Inflammatory macrophage (primary cell): ENCODE measurements at regions not wholly inside any gene's neighbourhood (a gene's known extent, or its start where the extent isn't known, plus 50 kb on each side); places are given as distances from the start of the nearest gene placed in this dataset.
"Not testable (repeated sequence)": the region's sequence is repeated elsewhere in the genome, so short reads cannot be mapped to it uniquely, and the experiment has no call there.

Experiments
- DNase-seq, 2 donors: peaks; one replicate each; pipeline ENCODE4 v3.0.0-alpha.2; 2020 to 2022

- no peak for DNase-seq
Observed at GRCh38 chr3:144762091-144762490, 790.5 kb downstream of the DIPK2A start.

DNA sequence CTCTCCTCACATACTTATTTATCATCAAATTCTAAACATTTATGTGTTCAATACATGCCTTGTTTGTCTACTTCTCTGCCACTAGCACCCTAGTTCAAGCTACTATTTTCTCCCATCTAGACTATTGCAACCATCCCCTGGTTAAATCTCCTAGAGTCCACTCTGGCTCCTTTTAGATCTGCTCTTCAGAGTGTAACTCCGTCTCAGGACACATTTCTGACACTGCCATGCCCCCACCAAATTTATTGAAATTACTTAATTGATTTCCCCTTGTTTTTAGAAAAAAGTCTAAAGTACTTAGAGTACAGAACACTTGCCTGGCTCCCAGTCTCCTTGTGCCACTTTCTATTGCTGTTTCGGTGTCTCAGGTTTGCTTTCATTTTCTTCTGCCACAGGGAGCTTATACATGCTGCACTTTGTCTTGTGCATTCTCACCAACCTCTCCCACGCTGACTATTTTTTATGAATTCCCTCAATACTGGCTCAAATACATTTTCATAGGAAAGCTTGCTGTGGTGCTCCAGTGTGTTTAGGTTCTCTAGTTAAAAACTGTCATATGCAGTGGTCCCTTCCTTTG, 792.3 kb downstream of the DIPK2A start:
- DNase-seq, result no peak

DNA sequence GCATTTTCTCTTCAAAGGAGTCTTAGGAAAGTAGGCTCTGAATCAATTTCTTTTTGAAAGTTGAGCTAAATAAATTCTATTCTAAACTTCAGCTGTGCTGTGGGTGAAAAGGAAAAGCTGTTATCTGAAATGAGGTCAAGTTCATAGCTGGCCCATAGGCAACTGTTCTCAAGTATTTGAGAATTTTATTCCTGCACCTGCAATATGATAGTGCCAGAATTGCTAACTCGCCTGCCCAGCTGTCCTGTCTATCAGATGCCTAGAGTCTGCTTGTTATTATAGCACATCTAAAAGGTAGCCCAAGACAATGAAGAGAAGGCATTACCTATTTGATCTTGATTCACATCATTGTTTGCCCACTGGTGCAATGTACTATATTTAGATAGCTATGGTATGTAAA, 798.7 kb downstream of the DIPK2A start:
- no peak for DNase-seq

- peak; percentile 38 for DNase-seq
Observed at GRCh38 chr3:144770915-144771351, 799.3 kb downstream of the DIPK2A start.

DNA sequence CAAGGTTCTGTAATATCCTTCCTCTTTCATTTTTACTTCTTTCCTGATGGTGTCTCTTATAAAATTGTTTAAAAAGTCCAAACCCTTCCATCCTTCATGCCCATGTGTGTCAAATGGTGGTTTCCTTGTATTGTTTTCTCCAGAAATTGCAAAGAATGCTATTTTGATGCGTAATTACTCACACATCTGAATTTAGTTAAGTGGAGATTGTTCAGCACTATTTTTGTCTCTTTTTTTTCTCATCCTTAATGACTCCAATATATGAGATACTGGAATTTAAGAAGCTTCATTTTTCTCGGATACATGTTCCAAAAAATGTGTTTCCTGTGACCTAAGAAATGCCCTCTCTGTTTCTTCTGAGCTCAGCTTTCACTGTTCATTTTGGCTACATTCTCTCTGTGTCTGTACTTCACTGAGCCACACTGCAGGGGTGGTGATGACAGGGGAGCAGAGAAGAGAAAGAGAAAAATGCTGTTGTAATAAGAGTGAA, 799.8 kb downstream of the DIPK2A start:
- no peak for DNase-seq

GRCh38 chr3:144772372-144772771, 800.7 kb downstream of the DIPK2A start:
- DNase-seq, result no peak

DNA sequence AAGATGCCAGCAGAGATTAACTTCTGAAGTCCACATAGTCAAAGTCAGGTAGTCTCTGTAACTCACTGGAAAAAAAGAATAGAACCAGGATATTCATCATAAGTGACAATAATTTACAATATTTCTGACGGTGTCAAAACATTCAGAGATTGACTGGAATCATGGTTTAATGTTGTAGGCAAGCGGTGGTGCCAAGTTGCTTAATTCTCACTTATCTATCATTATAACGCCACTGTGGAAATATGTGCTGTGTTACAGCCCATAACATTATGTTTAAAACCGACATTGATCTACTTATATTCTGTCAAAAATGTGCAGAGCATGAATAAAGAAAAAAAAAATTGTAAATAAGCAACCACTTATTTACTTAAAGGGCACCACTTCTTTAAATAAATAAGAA, 801.7 kb downstream of the DIPK2A start:
- DNase-seq, result no peak

GRCh38 chr3:144774897-144775296, 803.3 kb downstream of the DIPK2A start:
- DNase-seq, result peak in 1 of 2 donors; percentile 6

GRCh38 chr3:144775551-144775950, 803.9 kb downstream of the DIPK2A start:
- DNase-seq, result no peak

GRCh38 chr3:144777906-144778305, 806.3 kb downstream of the DIPK2A start:
- no peak for DNase-seq

DNA sequence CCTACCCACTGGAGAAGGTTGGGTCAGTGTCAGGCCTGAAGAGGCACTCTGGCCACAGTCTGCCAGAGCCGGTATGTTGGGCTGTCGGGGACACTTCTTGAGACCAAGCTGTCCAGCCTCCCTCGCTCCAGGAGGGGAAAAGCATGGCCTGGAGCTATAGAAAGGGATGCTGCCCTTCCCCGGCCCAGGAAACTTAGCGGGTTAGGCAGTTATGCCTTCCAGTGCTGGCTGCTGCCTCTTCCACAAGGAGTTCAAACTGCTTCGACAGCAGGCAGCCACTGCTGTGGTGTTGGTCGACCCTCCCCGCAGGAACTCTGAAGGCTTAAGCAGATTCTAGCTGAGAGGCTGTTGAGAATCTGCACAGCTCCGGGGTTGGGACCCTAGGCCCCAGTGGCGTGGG, 819.4 kb downstream of the DIPK2A start:
- DNase-seq, result no peak

DNA sequence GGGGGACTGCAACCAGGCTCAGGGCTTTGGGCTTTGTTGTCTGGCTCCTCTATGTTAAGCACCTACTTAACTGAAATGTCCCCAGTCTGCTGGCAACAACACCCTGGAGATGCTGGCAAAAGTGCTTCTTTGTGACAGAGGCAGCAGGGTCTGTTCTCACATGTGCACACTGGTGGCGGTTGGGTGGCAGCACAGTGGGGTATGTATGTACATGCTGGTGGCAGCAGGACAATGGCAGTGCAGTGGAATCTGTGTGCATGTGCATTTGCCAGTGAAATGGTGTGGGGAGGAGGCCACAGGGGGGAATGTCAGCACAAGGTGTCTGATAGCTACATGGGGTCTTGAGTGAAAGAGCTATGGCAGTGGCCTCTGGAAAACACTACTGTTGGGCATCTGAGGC, 830.3 kb downstream of the DIPK2A start:
- no peak for DNase-seq

DNA sequence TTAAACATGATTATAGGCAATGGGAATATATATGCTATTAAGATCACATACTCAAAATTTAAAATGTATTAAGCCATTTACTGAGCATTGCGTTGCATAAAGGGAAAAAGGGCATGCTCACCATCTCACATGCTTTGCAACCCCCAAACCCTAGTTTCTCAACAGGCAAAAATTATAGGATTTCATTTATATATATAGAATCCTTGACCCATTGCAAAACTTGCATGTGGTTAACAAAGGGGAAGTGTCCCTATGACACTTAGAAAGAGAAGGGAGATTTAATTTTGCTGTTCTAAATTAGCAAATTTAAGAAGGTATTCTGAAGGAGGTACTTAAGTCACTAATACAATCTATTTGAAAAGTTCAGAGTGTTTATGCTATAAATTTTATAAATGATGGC, 837.8 kb downstream of the DIPK2A start:
- DNase-seq, result peak; percentile 81 to 95

DNA sequence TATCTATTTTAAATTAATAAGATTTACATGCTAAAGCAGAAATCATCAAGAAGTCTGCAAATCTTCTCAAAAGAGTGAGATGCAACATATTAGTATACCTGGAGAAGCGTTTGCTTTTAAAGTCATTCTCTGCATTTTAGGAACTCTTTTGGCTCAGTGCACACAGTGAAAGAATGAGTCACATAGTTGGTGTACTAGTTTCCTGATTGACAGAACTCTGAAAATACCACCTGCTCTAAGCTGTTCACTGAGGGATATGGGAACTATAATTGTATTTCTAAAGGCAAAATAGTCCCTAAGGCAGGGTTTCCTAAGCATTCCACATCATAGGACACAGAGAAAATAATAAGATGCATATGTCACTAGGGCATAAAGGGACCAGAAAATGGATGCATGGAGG, 838.5 kb downstream of the DIPK2A start:
- DNase-seq, result peak; percentile 40 to 45

DNA sequence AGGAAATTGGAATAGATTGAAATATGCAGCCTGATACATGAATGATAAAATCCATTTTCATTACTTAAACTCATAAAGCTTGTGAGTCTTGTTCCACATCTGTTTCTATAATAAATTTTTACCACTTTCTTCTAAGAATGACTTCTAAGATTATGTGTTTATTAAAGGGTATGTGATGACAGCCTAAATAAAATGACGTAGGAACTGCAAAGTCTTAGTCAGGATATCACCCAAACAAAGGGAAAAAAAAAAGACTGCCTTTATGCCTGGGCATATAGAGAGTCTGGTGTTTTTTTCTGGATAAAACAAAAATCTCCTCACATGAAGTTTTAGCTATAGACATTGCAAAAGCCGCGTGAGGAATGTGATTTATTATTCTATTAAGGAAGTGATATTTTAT, 844.0 kb downstream of the DIPK2A start:
- DNase-seq, result no peak

- DNase-seq, result no peak
Observed at GRCh38 chr3:144816323-144816722, 844.7 kb downstream of the DIPK2A start.

DNA sequence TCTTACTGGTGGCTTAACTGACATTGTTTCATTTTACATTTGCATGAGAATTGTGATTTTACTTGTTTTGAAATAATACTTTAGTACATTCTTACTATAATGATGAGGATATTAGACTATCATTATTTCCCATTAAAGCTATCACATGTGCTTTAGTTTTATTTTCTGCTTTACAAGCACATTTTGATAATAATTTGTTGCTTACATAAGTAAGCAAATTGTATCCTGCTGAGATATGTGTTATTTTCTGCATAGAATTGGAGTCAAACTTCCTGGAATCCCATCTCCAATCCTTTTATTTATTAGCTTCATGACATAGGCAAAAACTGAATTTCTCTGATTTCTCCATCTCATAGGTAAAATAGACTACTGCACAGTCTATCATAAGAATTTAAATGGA, 847.4 kb downstream of the DIPK2A start:
- DNase-seq, result no peak

GRCh38 chr3:144820232-144820631, 848.6 kb downstream of the DIPK2A start:
- not testable (repeated sequence) for DNase-seq

DNA sequence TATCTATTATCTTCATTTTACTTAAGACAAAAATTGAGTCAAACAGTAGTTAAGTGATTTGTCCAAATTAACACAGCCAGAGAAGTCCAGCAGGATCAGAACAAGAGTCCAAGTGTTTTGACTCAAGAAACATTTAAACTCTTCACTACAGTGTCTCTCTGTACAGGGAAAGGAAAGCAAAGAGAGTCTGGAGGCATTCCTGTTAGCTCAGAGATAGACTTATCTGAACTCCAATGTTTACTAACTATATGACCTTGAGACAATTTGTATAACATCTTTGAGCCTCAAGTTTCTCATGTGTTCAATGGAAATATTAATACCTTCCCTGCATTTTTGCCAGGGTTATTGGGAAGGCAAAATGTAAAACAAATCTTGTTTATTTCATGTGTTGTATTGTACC, 849.1 kb downstream of the DIPK2A start:
- no peak for DNase-seq

DNA sequence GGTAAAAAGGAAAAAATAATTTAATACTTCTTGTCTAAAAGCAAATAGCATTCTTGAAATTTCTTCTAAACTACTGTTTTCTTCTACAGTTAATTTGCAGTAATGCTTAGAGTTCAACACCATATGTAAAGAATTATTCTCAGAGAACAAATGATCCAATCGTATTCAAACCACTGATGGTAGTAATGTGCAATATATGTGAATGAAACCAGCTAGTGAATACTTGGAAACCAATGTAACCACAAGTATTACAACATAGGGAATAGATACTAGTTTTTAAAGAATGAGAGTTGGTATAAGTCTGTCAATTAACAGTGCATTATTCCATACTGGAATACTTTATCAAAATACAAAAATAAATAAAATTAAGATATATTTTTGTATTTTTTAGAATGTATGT, 850.0 kb downstream of the DIPK2A start:
- peak in 1 of 2 donors; percentile 8 for DNase-seq

- DNase-seq, result no peak
Observed at GRCh38 chr3:144822671-144823070, 851.0 kb downstream of the DIPK2A start.

GRCh38 chr3:144831955-144832716, 860.5 kb downstream of the DIPK2A start:
- DNase-seq, result no peak

- no peak for DNase-seq
Observed at GRCh38 chr3:144839991-144840390, 868.4 kb downstream of the DIPK2A start.

DNA sequence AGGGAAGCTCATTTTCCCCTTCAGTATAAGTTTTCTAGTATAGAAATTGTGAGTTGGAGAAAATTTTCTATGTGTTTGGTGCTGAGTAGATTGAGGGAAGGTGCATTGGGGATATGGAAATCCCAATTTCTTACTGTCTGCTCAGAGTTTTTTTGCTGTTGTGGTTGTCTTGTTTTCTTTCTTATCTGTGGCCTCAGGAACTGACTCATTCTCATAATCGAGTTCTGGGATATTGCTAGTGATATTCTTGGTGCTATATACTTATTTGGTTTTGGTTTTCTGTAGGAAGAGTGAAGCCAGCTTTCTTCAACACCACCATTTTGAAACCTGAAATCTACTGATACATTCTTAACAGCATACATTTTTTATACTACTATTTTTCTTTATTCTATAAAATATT, 869.2 kb downstream of the DIPK2A start:
- DNase-seq, result no peak
